GM12891 (cell line): ENCODE measurements at regions not wholly inside any gene's neighbourhood (a gene's known extent, or its start where the extent isn't known, plus 50 kb on each side); places are given as distances from the start of the nearest gene placed in this dataset.

Experiments
- PAX5 ChIP-seq: IDR thresholded peaks from 2 replicates; pipeline ENCODE4 v1.6.1; 2011; ENCODE audit warnings: low read length, moderate library complexity, mild to moderate bottlenecking; ENCODE audit not compliant: insufficient read depth, severe bottlenecking
- POLR2A ChIP-seq: IDR thresholded peaks from 2 replicates; pipeline ENCODE4 v1.6.1; 2011; ENCODE audit warnings: low read depth, low read length, control low read depth
- POLR2AphosphoS5 ChIP-seq: IDR thresholded peaks from 2 replicates; pipeline ENCODE4 v1.6.1; 2011; ENCODE audit warnings: low read depth, low read length, control low read depth
- POU2F2 ChIP-seq: IDR thresholded peaks from 2 replicates; pipeline ENCODE4 v1.6.1; 2011; ENCODE audit warnings: low read depth, mild to moderate bottlenecking, control low read depth, low read length, moderate library complexity
- SPI1 ChIP-seq: IDR thresholded peaks from 2 replicates; pipeline ENCODE4 v1.6.1; 2011; ENCODE audit warnings: low read depth, low read length, control low read depth
- TAF1 ChIP-seq: IDR thresholded peaks from 2 replicates; pipeline ENCODE4 v1.6.1; 2011; ENCODE audit warnings: low read depth, low read length, control low read depth

- no peak for TF ChIP-seq POLR2A
- no peak for TF ChIP-seq POLR2AphosphoS5
- TF ChIP-seq TAF1: no peak
- TF ChIP-seq POU2F2: no peak
- no peak for TF ChIP-seq SPI1
- TF ChIP-seq PAX5: no peak
Observed at GRCh38 chr4:75391489-75392166, 122.6 kb downstream of the RCHY1 start.
